Hippocampal formation (tissue), 2 donors: ENCODE measurements at regions not wholly inside any gene's neighbourhood (a gene's known extent, or its start where the extent isn't known, plus 50 kb on each side); places are given as distances from the start of the nearest gene placed in this dataset.

Source experiments
- DNase-seq, 2 donors: peaks; one replicate each; lab custom pipeline; 2025; lab: John Stamatoyannopoulos, UW

DNA sequence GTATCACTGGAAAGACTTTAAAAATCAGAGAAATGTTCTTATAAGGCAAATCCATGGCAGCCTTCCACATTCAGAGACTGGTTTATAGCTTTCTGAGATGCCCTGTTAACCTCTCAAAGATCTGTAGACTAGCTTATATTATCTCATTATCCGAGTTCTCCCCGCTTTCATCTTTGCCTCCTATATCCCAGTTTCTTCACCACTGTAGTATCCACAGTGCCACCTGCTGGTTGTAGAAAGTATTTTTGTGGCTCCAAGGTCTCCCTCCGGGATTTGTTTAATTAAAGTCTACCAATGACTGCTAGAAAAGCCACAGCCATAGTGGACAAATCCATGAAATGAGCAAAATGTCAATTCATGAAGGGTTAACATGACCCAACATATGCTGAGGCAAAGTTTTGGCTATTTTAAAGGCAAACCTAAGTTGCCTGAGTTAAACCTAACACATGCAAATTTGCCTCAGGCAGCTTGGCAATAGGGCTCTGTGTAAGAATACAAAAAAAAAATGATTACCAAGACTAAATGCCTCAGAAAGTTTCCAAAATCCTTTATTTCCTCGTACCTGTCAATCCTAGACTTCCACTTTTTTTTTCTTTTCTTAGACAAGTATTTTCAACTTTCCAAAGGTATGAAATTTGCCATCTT is 218.8 kb upstream of the BMP4 start:
- peak; percentile 26 to 52 for DNase-seq

DNA sequence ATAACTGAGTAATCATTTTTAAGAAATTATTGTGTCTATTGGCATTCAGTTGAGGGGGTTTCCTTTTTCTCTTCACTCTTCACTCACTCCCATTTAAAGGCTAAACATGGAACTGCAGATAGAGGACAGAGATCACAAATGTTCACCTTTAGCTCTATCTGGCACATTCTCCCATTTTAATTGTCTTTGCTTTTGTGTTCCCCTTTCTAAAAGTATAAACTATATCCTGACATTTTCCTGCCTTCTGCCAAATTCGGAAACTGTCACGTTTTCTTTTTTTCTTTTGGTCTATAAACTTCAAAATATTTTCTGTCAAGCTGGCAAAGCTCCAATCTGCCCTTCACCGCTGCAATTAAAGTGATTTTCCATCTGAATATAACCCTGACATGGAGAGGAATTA is 219.8 kb upstream of the CDKN3 start:
- DNase-seq, result no peak

DNA sequence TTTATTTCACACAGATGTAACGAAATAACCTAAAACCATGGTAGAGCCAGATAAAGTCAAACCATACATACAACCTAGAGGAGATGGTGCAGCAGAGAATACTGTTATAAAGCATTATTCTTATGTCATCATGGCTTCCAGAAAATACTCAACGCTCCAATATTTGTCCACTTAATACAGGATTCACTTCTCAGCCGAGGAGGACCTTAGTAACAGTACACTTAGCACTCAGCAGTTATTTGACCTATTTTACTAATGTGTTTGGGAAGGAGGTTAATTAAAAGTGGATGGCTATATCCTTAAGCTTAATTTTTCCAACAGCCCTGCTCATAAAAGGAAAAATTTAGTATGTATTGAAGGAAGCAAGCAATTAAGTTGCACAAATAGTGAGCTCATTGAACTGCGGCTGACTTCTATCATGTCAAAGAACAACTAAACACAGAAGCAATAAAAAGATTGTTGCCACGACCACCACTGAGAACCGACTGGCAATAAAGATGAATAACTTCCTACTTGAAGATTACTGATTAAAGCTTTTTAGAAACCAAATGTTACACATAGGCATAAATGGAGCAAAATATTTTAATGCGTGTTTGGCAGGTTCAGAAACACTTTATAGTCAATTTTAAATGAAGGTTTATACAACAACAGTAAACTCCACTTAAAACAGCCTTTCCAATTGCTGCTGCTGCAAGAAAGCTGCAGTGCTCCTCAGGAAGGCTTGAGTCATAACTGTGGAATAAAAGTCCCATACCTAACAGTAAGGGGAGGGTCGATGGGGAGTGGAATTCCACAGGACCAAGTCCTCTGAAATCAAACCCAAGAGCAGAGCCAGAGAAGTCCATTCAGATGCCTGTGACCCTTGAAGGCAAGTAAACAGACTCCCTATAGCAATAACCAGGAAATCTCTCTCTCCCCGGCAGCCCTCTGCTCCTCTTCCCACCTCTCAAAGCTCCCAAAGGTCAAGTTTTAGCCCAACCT is 218.9 kb upstream of the CDKN3 start:
- DNase-seq, result no peak

DNA sequence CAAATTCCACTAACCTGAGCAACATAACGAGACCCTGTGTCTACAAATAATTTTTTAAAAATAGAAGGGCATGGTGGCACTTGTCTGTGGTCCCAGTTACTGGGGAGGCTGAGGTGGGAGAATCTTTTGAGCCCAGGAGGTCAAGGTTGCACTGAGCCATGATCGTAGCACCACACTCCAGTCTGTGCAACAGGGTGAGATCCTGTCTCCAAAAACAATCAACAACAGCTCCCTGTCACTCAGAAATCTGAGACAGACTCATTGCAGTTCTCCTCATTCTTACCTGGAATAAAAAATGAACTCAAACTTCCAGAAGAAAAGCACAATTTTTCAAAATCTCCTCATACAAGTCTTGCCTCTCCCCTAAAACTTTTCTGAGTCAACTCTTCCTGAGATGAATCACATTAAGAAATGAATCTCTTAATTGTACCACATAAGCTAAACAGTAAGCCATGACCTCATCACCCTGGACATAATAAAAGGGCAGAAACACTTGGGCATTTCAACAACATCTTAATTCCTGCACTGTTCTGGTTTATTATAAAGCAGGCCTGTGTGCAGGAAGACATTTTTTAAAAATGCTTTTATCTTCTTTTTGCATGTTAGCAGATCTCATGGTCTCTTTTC is 214.3 kb upstream of the CDKN3 start:
- no peak for DNase-seq

DNA sequence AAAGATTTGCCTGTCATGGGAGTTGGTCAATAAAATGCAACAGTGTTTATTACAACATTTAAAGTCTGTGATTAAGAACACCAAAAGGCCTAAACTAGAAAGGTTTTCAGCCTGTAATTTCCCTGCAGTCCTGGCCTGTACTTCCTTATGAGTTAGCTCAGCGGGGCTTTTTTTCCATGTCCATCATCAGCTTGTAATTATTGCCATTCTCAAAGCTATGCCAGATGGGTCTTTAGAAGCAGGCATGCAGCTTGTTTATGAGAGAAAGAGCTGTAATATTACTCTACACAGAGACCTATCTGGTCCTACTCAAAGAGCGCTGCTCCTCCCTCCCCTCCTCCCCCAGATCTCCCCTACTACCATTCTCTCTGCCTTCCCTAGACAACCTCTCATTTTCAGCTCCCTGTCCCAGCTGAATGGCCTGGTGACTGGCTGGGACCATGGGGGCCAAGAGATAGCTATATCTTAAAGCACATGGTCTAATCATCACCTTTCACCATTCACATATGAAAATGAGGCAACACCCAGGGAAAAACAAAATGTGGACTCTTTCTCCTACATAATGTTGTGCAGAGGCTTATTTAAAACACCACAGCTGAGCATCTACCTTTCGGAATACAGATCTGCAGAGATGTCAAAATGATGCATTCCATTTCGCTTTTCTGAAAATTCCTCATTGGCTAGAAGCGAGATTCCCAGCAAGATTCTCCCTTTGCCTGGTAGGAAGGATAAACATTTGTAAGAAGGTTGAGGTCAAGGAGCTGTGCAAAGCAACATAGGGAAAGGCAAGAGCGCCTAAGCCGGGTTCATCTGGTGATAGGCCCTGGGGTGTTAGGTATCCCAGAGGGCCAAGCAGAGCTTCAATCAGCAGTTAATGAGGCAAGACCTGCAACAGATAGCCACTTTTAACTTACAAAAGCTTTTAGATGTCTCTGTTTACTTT is 209.7 kb upstream of the CDKN3 start:
- no peak for DNase-seq

DNA sequence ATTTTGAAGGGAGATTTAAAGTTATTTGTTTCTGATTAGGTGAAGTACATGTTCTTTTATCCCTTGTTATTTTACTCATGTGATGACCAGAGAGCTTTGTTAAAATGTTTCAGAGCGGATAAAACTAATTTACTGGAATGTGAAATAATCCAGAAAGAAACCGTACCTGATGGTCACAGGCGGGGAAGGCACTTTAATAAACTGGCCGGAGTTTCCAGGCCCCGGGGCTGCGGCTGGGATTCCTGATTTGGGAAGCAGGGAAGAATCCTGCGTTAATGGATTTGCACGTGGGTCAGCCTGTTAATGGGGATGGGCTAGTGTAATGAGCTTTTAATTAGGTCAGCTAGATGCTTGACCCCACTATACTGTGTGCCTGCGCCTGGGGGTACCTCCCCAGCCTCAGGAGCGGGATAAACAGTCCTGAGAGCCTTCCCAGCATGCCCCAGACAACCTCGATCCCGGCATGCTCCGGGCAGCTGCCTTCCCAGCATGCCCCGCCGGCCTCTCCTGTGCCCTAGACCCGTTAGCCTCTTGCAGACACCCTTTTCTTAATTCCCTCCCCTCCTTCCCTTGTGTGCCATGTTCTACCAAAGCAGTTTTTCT is 208.6 kb upstream of the CDKN3 start:
- no peak for DNase-seq

DNA sequence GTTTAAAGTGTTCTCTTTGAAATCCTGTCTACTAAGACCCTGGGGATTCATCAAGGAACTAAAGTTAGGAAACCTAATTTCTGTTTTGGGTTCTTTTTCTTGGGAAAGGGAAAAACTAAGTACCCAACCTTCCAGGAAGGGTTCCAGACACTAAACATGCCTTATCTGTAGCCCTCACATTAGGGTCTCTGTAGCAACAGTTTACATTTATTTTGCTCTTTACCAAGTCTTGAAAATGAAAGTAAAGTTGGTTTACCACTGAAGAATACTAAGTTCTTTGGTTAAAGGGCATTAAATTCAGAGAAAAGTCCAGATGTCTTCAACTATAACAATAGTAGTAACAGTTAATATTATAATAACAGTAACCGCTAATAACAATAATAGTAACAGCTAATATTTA is 207.5 kb upstream of the CDKN3 start:
- DNase-seq, result no peak

DNA sequence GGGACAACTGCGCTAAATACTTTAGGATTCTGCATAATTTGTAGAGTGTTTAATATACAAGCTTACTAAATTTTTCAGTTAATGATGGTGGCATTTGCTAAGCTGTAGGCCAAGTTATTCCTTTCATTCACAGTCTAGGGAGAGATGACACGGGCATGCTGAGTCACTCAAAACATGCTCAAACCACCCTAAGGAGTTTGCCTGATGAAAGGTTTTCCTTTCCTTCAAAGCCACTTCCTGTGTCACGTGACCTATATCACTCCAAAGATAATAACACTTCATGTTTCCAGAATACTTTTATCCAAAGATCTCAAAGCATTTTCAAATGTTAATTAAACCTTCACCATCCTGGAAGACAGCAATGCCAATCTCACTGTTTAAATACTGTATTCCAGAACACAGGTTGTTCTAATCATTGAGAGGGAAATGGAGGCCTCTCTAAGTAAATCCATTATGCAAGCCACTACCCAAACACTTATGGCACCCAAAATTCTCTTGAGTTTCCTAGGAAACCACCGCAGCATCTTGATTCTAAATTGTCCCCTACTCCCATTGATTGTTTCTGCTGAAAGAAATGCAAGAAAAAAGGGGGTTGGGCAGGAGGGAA is 207.0 kb upstream of the CDKN3 start:
- DNase-seq, result no peak

DNA sequence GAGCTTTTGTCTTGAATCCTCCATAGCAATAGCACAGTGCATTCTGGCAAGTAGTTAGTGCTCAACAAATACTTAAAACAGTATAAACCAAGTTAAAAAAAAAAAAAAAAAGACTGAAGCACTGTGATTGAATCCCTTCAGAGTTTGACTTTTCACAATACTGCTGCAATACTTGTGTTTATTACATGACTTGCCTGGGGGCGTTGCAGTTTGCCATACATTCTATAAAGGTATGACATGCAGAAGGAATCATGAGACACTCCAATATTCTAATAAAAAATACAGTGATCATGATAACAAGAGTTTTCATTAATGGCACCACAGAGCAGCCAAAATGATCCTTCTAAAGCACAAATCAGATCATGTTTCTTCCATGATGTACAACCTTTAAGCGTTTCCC is 205.0 kb upstream of the CDKN3 start:
- no peak for DNase-seq

DNA sequence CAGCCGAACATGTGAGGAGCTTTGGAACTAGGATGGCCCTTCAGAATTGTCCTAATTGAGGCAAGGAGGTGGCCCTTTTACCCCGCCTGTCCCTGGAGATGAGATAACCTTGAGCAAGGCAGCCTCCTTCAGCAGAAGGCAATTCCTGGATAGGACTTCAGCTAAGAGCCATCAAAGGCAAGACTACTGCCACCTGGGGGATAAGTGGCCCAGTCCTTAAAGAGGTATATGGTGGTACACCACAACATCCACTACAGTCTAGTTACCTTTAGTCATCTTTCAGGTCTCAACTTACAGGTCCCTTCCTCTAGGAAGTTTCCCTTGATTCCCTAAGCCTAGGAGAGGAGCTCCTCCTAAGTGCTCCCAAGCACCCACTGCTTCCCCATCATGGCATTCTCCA is 204.2 kb upstream of the CDKN3 start:
- DNase-seq, result no peak

DNA sequence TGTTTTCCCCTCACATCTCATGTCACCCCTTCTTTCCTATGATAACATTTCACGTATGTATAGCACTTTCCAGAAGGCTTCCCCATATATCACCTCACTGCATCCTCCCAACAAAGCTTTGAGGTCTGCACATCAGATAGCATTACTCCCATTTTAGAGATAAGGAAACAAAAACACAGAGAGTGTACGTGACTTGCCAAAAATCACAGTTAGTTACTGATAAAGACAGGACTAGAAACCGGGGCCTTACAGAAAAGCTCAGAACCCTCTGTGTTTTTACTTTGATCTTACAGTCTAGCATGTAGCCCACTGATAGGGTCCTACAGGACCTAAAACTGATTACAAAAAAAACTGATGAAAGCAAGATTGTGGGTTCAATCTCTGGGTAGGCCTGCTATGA is 202.9 kb upstream of the CDKN3 start:
- DNase-seq, result no peak

DNA sequence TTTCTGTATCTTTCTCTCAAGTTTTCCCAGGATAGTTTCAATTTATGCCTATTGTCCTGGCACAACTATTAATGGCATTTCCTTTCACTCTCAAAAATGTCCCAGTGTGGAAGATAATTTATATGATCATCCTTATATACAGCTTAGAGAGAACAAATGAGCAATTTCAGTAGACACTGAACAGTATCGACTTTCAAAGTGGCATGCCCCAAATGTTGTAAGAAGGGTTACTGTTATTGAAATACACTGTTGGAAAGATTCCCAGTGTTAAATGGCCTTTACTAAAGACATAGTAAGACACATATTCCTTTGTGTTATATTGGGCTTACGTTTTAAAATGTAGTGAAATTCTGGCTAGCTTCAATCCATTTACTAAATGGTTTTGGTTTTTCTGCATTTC is 202.3 kb upstream of the CDKN3 start:
- DNase-seq, result no peak

DNA sequence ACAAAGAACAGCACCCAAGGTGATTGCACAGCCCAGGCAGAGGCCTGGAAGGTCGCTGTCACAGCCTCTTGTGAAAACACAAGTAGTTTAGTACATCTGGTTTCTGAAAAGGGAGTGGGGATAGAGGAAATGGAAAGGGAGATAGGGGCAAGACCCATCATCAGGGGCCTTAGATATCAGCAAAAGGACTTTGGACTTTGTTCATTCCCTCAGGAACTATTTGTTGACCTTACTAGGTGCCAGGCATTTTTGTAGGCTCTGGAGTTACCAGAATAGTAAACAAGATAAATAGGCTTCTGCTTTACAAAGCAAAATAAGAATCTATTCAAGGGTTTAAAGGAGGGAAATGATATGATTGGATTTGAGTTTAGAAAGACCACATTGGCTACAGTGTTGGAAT is 199.4 kb upstream of the CDKN3 start:
- DNase-seq, result no peak

DNA sequence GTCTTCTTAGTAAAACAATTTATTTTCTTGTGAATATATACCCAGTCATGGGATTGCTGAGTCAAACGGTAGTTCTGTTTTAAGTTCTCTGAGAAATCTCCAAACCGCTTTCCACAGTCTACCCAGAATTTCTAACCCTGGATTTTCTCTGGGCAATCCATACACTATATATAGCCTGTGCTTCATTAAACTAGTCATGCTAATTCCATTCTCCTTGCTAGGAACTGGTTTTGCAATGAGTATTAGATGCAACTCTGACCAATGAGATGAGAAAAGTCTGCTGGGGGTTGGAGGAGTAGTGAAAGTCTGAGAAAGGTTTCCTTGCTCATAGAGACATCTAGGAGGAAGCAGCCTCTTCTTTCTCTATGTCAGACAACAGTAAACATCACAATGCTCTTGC is 196.1 kb upstream of the CDKN3 start:
- DNase-seq, result no peak

DNA sequence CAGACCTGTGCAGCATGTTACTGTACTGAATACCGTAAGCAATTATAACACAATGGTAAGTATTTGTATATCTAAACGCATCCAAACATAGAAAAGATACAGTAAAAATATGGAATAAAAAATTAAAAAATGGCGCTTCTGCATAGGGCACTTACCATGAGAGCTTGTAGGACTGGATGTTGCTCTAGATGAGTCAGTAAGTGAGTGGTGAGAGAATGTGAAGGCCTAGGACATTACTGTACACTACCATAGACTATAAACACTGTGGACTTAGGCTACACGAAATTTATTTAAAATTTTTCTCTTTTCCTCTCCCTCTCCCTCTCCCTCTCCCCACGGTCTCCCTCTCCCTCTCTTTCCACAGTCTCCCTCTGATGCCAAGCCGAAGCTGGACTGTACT is 194.5 kb upstream of the CDKN3 start:
- no peak for DNase-seq

DNA sequence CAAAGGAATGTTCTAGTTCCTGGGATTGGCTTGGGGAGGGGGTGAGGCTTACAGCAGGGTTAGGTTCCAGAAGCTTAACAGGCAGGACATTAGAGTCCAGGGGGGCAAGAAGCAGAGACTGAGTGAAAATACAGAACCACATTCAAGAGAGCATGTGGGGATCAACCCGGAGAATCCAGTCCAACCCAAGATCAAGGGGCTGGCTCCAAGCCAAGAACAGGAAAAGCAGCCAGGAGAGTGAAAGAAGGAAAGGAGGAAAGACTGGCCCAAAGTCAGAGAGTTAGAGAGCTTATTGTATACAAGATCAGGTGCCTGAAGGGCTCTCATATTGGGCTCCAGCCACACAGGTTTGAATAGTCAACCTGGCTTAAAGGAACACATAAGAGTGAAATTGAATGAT is 190.3 kb upstream of the CDKN3 start:
- DNase-seq, result no peak

DNA sequence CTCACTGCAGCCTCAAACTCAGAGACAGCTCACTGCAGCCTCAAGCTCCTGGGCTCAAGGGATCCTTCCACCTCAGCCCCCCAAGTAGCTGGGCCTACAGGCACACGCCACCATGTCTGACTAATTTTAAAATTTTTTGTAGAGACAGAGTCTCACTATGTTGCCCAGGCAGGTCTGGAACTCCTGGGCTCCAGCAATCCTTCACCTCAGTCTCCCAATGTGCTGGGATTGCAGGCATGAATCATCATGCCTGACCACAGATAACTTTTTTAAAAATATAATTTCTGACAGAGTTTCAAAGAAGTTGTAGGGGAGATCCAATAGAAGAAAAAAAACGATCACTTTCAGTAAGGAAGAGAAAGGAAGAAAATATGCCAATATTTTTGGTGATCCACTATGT is 189.7 kb upstream of the CDKN3 start:
- DNase-seq, result no peak

DNA sequence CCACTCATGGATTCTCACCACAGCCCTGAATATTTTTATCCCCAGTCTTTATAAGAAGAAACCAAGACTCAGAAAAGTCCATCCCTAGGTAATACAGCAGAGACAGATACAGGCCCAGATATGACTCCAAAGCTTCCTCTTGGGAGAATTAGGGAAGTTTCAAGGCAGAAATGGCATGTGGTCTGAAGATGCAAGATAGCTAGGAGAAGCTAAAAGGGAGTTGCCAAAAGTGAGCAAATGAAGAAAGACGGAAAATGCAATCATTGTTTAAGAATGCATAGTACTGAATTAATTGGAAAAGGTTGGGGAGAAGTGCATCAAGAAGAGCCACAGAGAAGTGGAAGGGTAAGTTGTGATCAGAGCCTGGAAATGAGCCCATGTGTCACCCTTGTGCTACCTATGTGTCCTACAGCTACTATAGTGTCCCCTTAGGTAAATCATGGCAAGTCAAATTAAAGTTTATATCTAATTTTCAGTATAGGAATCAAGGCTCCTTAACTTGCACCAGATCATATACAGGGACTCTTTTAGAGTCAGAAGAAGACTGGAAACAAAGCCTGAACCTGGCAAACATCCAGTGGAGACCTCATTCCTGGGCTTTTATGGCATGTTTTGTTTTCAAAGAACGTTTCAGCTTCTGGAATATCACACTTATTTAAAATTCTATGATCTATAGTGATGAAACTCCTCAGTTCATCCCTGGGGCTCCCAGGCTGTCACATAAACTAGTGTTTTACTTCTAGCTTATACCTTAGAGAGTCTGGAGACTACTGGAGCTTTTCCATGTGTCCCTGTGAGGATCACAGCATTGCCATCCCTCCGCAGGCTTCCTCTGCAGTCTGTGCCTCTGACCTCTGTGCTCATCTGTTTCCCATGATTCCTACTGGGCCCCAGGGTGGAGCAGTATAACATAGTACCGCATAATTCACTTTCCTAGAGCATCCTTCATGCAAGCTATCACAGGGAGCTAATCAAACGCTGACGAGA is 189.0 kb upstream of the CDKN3 start:
- DNase-seq, result no peak

DNA sequence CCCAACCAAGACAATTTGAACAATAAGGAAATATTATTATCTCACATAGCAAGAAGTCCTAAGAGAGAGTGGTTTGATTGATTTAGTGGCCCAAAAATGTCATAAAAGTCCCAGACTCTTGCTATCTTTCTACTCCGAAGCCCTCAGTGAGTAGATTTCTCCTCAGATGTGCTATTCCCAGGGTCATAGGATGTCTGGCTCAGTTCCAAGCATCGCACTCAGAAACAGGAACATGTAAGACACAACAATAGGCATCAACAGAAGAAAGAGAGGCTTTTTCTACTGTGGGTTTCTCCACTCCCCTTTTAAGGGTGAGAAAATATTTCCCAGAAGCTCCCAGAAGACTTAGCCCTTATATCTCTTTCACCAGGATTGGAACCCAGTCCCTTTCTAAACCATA is 188.1 kb upstream of the CDKN3 start:
- no peak for DNase-seq
